Mesendoderm (in vitro differentiated cells): ENCODE measurements at regions not wholly inside any gene's neighbourhood (a gene's known extent, or its start where the extent isn't known, plus 50 kb on each side); places are given as distances from the start of the nearest gene placed in this dataset.
"Not testable (repeated sequence)": the region's sequence is repeated elsewhere in the genome, so short reads cannot be mapped to it uniquely, and the experiment has no call there.

ENCODE experiments used
- DNase-seq: peaks from one replicate; pipeline ENCODE4 v3.0.0; 2013
- H2AK5ac ChIP-seq: 2 replicates; pipeline ENCODE4 v1.6.1; 2013; ENCODE audit warnings: low read length, inconsistent platforms
- H2BK120ac ChIP-seq: 2 replicates; pipeline ENCODE4 v1.6.1; 2013; ENCODE audit warnings: low read depth, mild to moderate bottlenecking, low read length, moderate library complexity, mixed read lengths
- H2BK15ac ChIP-seq: replicated peaks from 2 replicates; pipeline ENCODE4 v1.6.1; 2013; ENCODE audit warnings: low read depth, mild to moderate bottlenecking, moderate library complexity
- H2BK5ac ChIP-seq: 2 replicates; pipeline ENCODE4 v1.6.1; 2013; ENCODE audit warnings: low read length, inconsistent platforms
- H3K18ac ChIP-seq: 2 replicates; pipeline ENCODE4 v1.6.1; 2013; ENCODE audit warnings: mild to moderate bottlenecking, low read length, mixed read lengths
- H3K23ac ChIP-seq: one replicate; pipeline ENCODE4 v1.6.1; 2013; ENCODE audit warnings: low read length
- H3K27ac ChIP-seq: 2 replicates; pipeline ENCODE4 v1.5.1; 2013; ENCODE audit warnings: low read depth, mild to moderate bottlenecking, inconsistent platforms, low read length, moderate library complexity
- H3K27me3 ChIP-seq: 2 replicates; pipeline ENCODE4 v1.6.1; 2013; ENCODE audit warnings: low read length, control low read depth, mild to moderate bottlenecking, inconsistent platforms; ENCODE audit not compliant: insufficient read depth, poor library complexity
- H3K36me3 ChIP-seq: 2 replicates; pipeline ENCODE4 v1.6.1; 2013; ENCODE audit warnings: low read length, inconsistent platforms; ENCODE audit not compliant: control insufficient read depth, insufficient read depth
- H3K4ac ChIP-seq: one replicate; pipeline ENCODE4 v1.6.1; 2013; ENCODE audit warnings: low read depth, mild to moderate bottlenecking, low read length, moderate library complexity
- H3K4me1 ChIP-seq: 2 replicates; pipeline ENCODE4 v1.6.1; 2013; ENCODE audit warnings: low read depth, low read length, inconsistent platforms; ENCODE audit not compliant: control insufficient read depth
- H3K4me2 ChIP-seq: 2 replicates; pipeline ENCODE4 v1.6.1; 2013; ENCODE audit warnings: low read length
- H3K4me3 ChIP-seq: 2 replicates; pipeline ENCODE4 v1.5.1; 2013; ENCODE audit warnings: mild to moderate bottlenecking, low read length
- H3K56ac ChIP-seq: one replicate; pipeline ENCODE4 v1.6.1; 2013; ENCODE audit warnings: low read length
- H3K79me1 ChIP-seq: 2 replicates; pipeline ENCODE4 v1.6.1; 2013; ENCODE audit warnings: low read length, inconsistent platforms
- H3K79me2 ChIP-seq: 2 replicates; pipeline ENCODE4 v1.6.1; 2013; ENCODE audit warnings: mild to moderate bottlenecking, low read length; ENCODE audit not compliant: control insufficient read depth, insufficient read depth
- H3K9ac ChIP-seq: 2 replicates; pipeline ENCODE4 v1.6.1; 2013; ENCODE audit warnings: low read length, inconsistent platforms
- H4K5ac ChIP-seq: one replicate; pipeline ENCODE4 v1.6.1; 2013; ENCODE audit warnings: low read length
- H4K8ac ChIP-seq: one replicate; pipeline ENCODE4 v1.6.1; 2013; ENCODE audit warnings: low read depth, mild to moderate bottlenecking, control low read depth, low read length, moderate library complexity
- WGBS: extraction: QIAGEN DNeasy Blood & Tissue Kit; methylation state at CpG from one replicate; pipeline ENCODE4 v1.1.7; 2013; ENCODE audit warnings: low lambda C conversion rate, missing lambda C conversion rate; ENCODE audit not compliant: insufficient coverage; ENCODE audit errors: extremely low coverage; 5-methylcytosine and 5-hydroxymethylcytosine counted together

DNA sequence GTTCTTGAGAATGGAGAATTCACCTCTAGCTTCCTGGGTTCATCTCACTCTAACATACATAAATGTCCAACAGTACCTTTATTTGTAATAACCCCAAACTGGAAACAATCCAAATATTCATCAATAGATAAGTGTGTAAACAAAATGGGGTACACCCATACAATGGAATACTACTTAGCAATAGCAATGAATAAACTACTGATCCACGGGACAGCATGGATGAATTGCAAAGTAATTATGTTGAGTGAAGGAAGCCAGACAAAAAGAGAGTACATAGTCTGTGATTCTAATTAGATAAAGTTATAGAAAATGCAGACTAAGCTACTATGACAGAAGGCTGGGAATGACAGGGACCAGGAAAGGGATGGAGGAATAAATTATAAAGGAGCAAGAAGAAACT is 391.3 kb downstream of the CCSER2 start:
- H3K79me2 ChIP-seq = no peaks in the 10 kb centered on the region
- no peaks in the 10 kb centered on the region for H3K27me3 ChIP-seq
- WGBS = no CpG with 5 or more reads among the region's 1 CpG
- H3K18ac ChIP-seq = no peak overlapping the region
- no peak for DNase-seq
- H3K4me2 ChIP-seq = no peak overlapping the region
- H3K4me3 ChIP-seq = no peak overlapping the region
- no peak overlapping the region for H2AK5ac ChIP-seq
- H4K5ac ChIP-seq = no peak overlapping the region
- no peak overlapping the region for H2BK15ac ChIP-seq
- H3K4ac ChIP-seq = no peak overlapping the region
- no peak overlapping the region for H2BK5ac ChIP-seq
- no peaks in the 10 kb centered on the region for H3K36me3 ChIP-seq
- no peak overlapping the region for H2BK120ac ChIP-seq
- H3K56ac ChIP-seq = no peak overlapping the region
- no peak overlapping the region for H3K23ac ChIP-seq
- H3K4me1 ChIP-seq = no peaks in the 10 kb centered on the region
- H3K27ac ChIP-seq = no peak overlapping the region
- H3K9ac ChIP-seq = no peak overlapping the region
- no peak overlapping the region for H4K8ac ChIP-seq
- H3K79me1 ChIP-seq = no peaks in the 10 kb centered on the region

- H3K4me1 ChIP-seq = no peaks in the 10 kb centered on the region
- no peak overlapping the region for H3K27ac ChIP-seq
- H3K56ac ChIP-seq = no peak overlapping the region
- H2AK5ac ChIP-seq = no peak overlapping the region
- H3K4me3 ChIP-seq = no peak overlapping the region
- WGBS = no CpG with 5 or more reads among the region's 5 CpGs
- H3K4ac ChIP-seq = no peak overlapping the region
- H3K9ac ChIP-seq = no peak overlapping the region
- peak; percentile 31 for DNase-seq
- H4K5ac ChIP-seq = no peak overlapping the region
- H3K4me2 ChIP-seq = no peak overlapping the region
- H4K8ac ChIP-seq = no peak overlapping the region
- no peak overlapping the region for H2BK120ac ChIP-seq
- no peaks in the 10 kb centered on the region for H3K27me3 ChIP-seq
- no peaks in the 10 kb centered on the region for H3K36me3 ChIP-seq
- no peak overlapping the region for H2BK5ac ChIP-seq
- H3K79me1 ChIP-seq = no peaks in the 10 kb centered on the region
- H3K79me2 ChIP-seq = no peaks in the 10 kb centered on the region
- no peak overlapping the region for H2BK15ac ChIP-seq
- H3K18ac ChIP-seq = no peak overlapping the region
- H3K23ac ChIP-seq = no peak overlapping the region
Observed at GRCh38 chr10:84727398-84727797, 399.0 kb downstream of the CCSER2 start.

GRCh38 chr10:84739126-84739525 is 410.7 kb downstream of the CCSER2 start:
- not testable (repeated sequence) for H3K4ac ChIP-seq, H3K27me3 ChIP-seq, DNase-seq, H3K27ac ChIP-seq, H3K18ac ChIP-seq, H3K4me1 ChIP-seq, H3K79me2 ChIP-seq, H3K4me2 ChIP-seq, H3K79me1 ChIP-seq, H2AK5ac ChIP-seq, H2BK120ac ChIP-seq, H2BK5ac ChIP-seq, H3K9ac ChIP-seq, H3K56ac ChIP-seq, H3K23ac ChIP-seq, H3K4me3 ChIP-seq, H4K8ac ChIP-seq, H3K36me3 ChIP-seq, H2BK15ac ChIP-seq, H4K5ac ChIP-seq
- no CpG with 5 or more reads among the region's 9 CpGs for WGBS

DNA sequence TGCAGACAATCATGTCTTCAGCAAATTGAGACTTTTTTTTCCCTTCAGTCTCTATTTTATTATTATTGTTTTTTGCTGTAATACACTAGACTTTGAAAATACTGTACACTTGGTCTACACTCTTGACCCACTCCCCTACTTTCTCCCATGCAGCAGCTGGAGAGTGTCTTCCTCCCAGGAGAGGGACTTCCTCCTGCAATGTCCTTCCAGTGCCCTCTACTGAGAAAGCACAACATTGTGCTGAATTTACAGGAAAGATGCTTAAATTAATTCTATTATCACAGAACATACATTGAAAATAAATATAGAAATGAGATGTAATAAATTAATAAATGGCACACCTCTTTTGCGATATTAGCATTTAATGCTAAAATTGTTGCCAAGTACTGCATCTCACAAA is 411.3 kb downstream of the CCSER2 start:
- no peak overlapping the region for H2AK5ac ChIP-seq
- H2BK5ac ChIP-seq = no peak overlapping the region
- WGBS = no CpG with 5 or more reads among the region's 1 CpG
- H3K4ac ChIP-seq = no peak overlapping the region
- no peak overlapping the region for H3K4me3 ChIP-seq
- no peak overlapping the region for H3K56ac ChIP-seq
- H4K8ac ChIP-seq = no peak overlapping the region
- no peak overlapping the region for H3K18ac ChIP-seq
- H3K4me2 ChIP-seq = no peak overlapping the region
- H3K79me2 ChIP-seq = no peaks in the 10 kb centered on the region
- peak; percentile 16 for DNase-seq
- no peak overlapping the region for H2BK15ac ChIP-seq
- no peak overlapping the region for H4K5ac ChIP-seq
- H3K4me1 ChIP-seq = no peaks in the 10 kb centered on the region
- H3K27me3 ChIP-seq = no peaks in the 10 kb centered on the region
- no peak overlapping the region for H3K23ac ChIP-seq
- H3K27ac ChIP-seq = no peak overlapping the region
- no peak overlapping the region for H3K9ac ChIP-seq
- H2BK120ac ChIP-seq = no peak overlapping the region
- H3K36me3 ChIP-seq = no peaks in the 10 kb centered on the region
- H3K79me1 ChIP-seq = no peaks in the 10 kb centered on the region

DNA sequence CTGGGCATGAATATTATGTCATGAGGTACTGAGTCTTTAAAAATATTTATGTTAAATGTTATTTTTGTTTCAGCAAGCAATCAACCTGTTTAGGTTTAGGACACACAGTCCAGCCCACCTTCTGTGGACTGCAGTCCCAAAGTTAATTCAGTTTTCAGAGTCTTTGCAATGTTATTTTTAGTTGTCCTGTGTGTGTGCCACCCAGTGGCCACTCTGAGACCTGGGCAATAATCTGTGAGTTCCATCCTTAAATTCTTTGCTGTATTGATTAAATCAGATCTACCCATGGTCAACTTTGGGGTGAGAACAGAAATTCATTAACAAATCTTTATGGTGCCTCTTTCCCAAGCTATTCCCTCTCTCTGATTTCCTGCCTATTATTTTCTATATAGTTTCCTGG is 415.1 kb downstream of the CCSER2 start:
- Histone ChIP-seq H4K5ac (no peak overlapping the region), H3K9ac (no peak overlapping the region), H3K27ac (no peak overlapping the region), H3K79me2 (no peaks in the 10 kb centered on the region), H3K27me3 (peaks cover 2% of the 10 kb centered on the region), H2BK5ac (no peak overlapping the region), H3K4me2 (no peak overlapping the region), H3K23ac (no peak overlapping the region), H3K18ac (no peak overlapping the region), H2BK15ac (no peak overlapping the region), H3K36me3 (no peaks in the 10 kb centered on the region), H3K4me3 (no peak overlapping the region), H2BK120ac (no peak overlapping the region), H3K79me1 (no peaks in the 10 kb centered on the region), H2AK5ac (no peak overlapping the region), H4K8ac (no peak overlapping the region), H3K56ac (no peak overlapping the region), H3K4ac (no peak overlapping the region), H3K4me1 (no peaks in the 10 kb centered on the region)
- peak; percentile 28 for DNase-seq

- no peak overlapping the region for H2BK15ac ChIP-seq
- WGBS = no CpG with 5 or more reads among the region's 7 CpGs
- no peaks in the 10 kb centered on the region for H3K36me3 ChIP-seq
- no peak overlapping the region for H3K4me2 ChIP-seq
- H2BK5ac ChIP-seq = no peak overlapping the region
- peak; percentile 73 for DNase-seq
- H3K18ac ChIP-seq = no peak overlapping the region
- no peak overlapping the region for H3K4me3 ChIP-seq
- H3K79me2 ChIP-seq = no peaks in the 10 kb centered on the region
- H3K4ac ChIP-seq = no peak overlapping the region
- H2BK120ac ChIP-seq = no peak overlapping the region
- H3K27ac ChIP-seq = no peak overlapping the region
- H4K5ac ChIP-seq = no peak overlapping the region
- no peaks in the 10 kb centered on the region for H3K27me3 ChIP-seq
- H3K56ac ChIP-seq = no peak overlapping the region
- H3K79me1 ChIP-seq = no peaks in the 10 kb centered on the region
- no peaks in the 10 kb centered on the region for H3K4me1 ChIP-seq
- no peak overlapping the region for H3K9ac ChIP-seq
- no peak overlapping the region for H4K8ac ChIP-seq
- H3K23ac ChIP-seq = no peak overlapping the region
- H2AK5ac ChIP-seq = no peak overlapping the region
Observed at GRCh38 chr10:84755311-84755710, 426.9 kb downstream of the CCSER2 start.
